Naive thymus-derived CD4-positive, alpha-beta T cell (primary cell): ENCODE measurements at regions not wholly inside any gene's neighbourhood (a gene's known extent, or its start where the extent isn't known, plus 50 kb on each side); places are given as distances from the start of the nearest gene placed in this dataset.
"Not testable (repeated sequence)": the region's sequence is repeated elsewhere in the genome, so short reads cannot be mapped to it uniquely, and the experiment has no call there.

ENCODE experiments used
- ATAC-seq: fragments of 150-1000 bp; cut with Tn5 transposase; 2 replicates; pipeline ENCODE4 v1.10.0; 2021; ENCODE audit warnings: mild to moderate bottlenecking, moderate library complexity
- CTCF ChIA-PET: fragments of 350-600 bp; sonication (Branson Sonifier 250); formaldehyde crosslinking; loops from one replicate; lab custom pipeline; 2021; ENCODE audit warnings: antibody characterized with exemption; lab: Charles Lee
- POLR2A ChIA-PET: fragments of 350-600 bp; sonication (Branson Sonifier 250); formaldehyde crosslinking; loops from one replicate; lab custom pipeline; 2021; ENCODE audit warnings: antibody characterized with exemption, inconsistent platforms; lab: Charles Lee
- DNase-seq, 9 donors: peaks; one replicate each; pipeline versions ENCODE4 v3.0.0 to v3.0.0-alpha.2; 2020 to 2022; ENCODE audit warnings: mixed read lengths in 1 of 9
- H3K27ac ChIP-seq: one replicate; pipeline ENCODE4 v1.7.0; 2013; ENCODE audit warnings: mild to moderate bottlenecking, low read depth, low read length, moderate library complexity
- H3K27me3 ChIP-seq, 2 donors: one replicate each; pipeline ENCODE4 v1.7.0; 2013; ENCODE audit warnings: low read length in 2 of 2, mild to moderate bottlenecking in 2 of 2, moderate library complexity in 2 of 2; ENCODE audit not compliant: control insufficient read depth in 2 of 2, insufficient read depth in 2 of 2
- H3K36me3 ChIP-seq, 3 experiments: 1 replicate in 2 of 3; 2 replicates in 1 of 3; pipeline ENCODE4 v1.7.0; 2013; ENCODE audit warnings: low read length in 3 of 3, mild to moderate bottlenecking in 3 of 3, moderate library complexity in 1 of 3; ENCODE audit not compliant: insufficient read depth in 3 of 3, control insufficient read depth in 2 of 3
- H3K4me1 ChIP-seq, 2 donors: one replicate each; pipeline ENCODE4 v1.7.0; 2013; ENCODE audit warnings: low read length in 2 of 2, mild to moderate bottlenecking in 2 of 2, moderate library complexity in 1 of 2; ENCODE audit not compliant: control insufficient read depth in 2 of 2, insufficient read depth in 2 of 2
- H3K4me3 ChIP-seq: 2 replicates; pipeline ENCODE4 v1.7.0; 2013; ENCODE audit warnings: mild to moderate bottlenecking, low read length
- H3K9me3 ChIP-seq, 3 experiments: 1 replicate in 2 of 3; 2 replicates in 1 of 3; pipeline ENCODE4 v1.7.0; 2013; ENCODE audit warnings: low read length in 3 of 3; ENCODE audit not compliant: control insufficient read depth in 2 of 3
- H3K27ac Mint-ChIP-seq, 9 donors: one replicate each; pipeline ENCODE4 v1.8.0; 2020 to 2022; ENCODE audit warnings: mixed read lengths in 9 of 9, mild to moderate bottlenecking in 8 of 9, moderate library complexity in 5 of 9, inconsistent platforms in 2 of 9
- H3K27me3 Mint-ChIP-seq, 5 donors: one replicate each; pipeline ENCODE4 v1.8.0; 2021 to 2022; ENCODE audit warnings: mixed read lengths in 5 of 5, mild to moderate bottlenecking in 1 of 5
- H3K36me3 Mint-ChIP-seq, 5 donors: one replicate each; pipeline ENCODE4 v1.8.0; 2020 to 2022; ENCODE audit warnings: mixed read lengths in 5 of 5, mild to moderate bottlenecking in 3 of 5, inconsistent platforms in 1 of 5
- H3K4me1 Mint-ChIP-seq, 7 donors: one replicate each; pipeline ENCODE4 v1.8.0; 2020 to 2022; ENCODE audit warnings: mixed read lengths in 7 of 7, mild to moderate bottlenecking in 3 of 7, inconsistent platforms in 1 of 7
- H3K4me3 Mint-ChIP-seq, 10 donors: one replicate each; pipeline ENCODE4 v1.8.0; 2020 to 2022; ENCODE audit warnings: mild to moderate bottlenecking in 10 of 10, mixed read lengths in 10 of 10, moderate library complexity in 6 of 10, inconsistent platforms in 2 of 10
- H3K9me3 Mint-ChIP-seq, 11 donors: one replicate each; pipeline ENCODE4 v1.8.0; 2020 to 2022; ENCODE audit warnings: mixed read lengths in 11 of 11, mild to moderate bottlenecking in 4 of 11, inconsistent platforms in 1 of 11, moderate library complexity in 1 of 11
- intact Hi-C, 2 donors: fragments of 100-400 bp; cut with micrococcal nuclease; formaldehyde crosslinking; loops; one replicate each; pipeline ENCODE4 v1.15.1; 2023

DNA sequence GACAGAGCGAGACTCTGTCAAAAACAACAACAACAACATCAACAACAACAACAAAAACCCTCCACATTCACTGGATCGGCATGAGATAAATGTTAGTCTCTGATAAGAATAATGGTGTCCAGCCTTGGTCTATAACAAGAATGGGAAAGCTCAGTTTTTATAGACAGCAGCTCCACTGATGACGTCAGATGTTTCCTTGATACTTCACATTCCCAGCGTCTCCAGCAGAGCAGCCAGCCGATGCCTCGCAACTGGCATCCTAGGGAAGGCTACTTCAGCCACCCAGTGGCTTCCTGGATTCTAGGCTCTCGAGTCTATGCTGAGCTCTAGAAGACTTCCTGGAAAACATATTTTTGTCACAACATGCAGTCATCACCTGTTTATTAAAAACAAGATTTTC lies 271.4 kb upstream of the SMIM21 start:
- DNase-seq = no peak
- Mint-ChIP-seq H3K27me3 (peaks cover 0 to 22% (median 5%) of the 10 kb centered on the region in 5 donors), H3K9me3 (peaks cover 0 to 4% (median 1%) of the 10 kb centered on the region in 11 donors), H3K36me3 (no peaks in the 10 kb centered on the region), H3K4me3 (no peak overlapping the region), H3K4me1 (no peaks in the 10 kb centered on the region), H3K27ac (no peak overlapping the region)
- Histone ChIP-seq H3K4me3 (no peak overlapping the region), H3K9me3 (no peaks in the 10 kb centered on the region), H3K36me3 (no peaks in the 10 kb centered on the region), H3K27ac (no peak overlapping the region), H3K27me3 (no peaks in the 10 kb centered on the region), H3K4me1 (no peaks in the 10 kb centered on the region)
- no peak for ATAC-seq
- ChIA-PET POLR2A (no interaction called here), CTCF (no interaction called here)
- intact Hi-C loops = no loop called here

GRCh38 chr18:75697493-75697892 lies 270.0 kb upstream of the SMIM21 start:
- Histone ChIP-seq H3K4me3 (no peak overlapping the region), H3K9me3 (no peaks in the 10 kb centered on the region), H3K4me1 (no peaks in the 10 kb centered on the region), H3K27me3 (no peaks in the 10 kb centered on the region), H3K36me3 (no peaks in the 10 kb centered on the region), H3K27ac (no peak overlapping the region)
- no peak overlapping the region for H3K27ac Mint-ChIP-seq
- peaks cover 0 to 11% (median 5%) of the 10 kb centered on the region in 5 donors for H3K27me3 Mint-ChIP-seq
- H3K4me1 Mint-ChIP-seq = no peaks in the 10 kb centered on the region
- ChIA-PET POLR2A (no interaction called here), CTCF (no interaction called here)
- H3K9me3 Mint-ChIP-seq = peaks cover 0 to 6% (median 1%) of the 10 kb centered on the region in 11 donors
- no peak overlapping the region for H3K4me3 Mint-ChIP-seq
- H3K36me3 Mint-ChIP-seq = no peaks in the 10 kb centered on the region
- intact Hi-C loops = no loop called here
- DNase-seq (no peak), ATAC-seq (no peak)

DNA sequence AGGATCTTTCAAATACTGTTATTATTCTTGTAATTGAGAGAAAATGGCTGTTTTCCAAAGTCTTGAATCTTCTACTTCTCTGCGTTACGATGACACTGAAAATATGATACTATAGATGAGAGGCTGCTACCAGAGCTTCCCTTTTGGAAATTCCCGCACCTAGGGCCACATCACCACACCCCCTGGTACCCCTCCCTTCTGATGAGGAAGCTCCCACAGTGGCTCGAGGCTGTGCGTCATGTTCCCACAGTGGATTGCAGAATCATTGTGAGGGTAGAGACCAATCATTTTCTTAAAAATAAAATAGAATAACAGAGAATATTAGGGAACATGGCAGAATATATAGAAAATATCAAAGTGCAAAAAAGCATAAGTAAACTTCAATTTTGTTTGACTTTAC lies 268.9 kb upstream of the SMIM21 start:
- H3K27ac Mint-ChIP-seq = no peak overlapping the region
- ChIA-PET CTCF (no interaction called here), POLR2A (no interaction called here)
- H3K27me3 ChIP-seq = no peaks in the 10 kb centered on the region
- no peak overlapping the region for H3K4me3 ChIP-seq
- no peaks in the 10 kb centered on the region for H3K9me3 ChIP-seq
- DNase-seq (no peak), ATAC-seq (no peak)
- no peaks in the 10 kb centered on the region for H3K36me3 ChIP-seq
- peaks cover 0 to 3% (median 0%) of the 10 kb centered on the region in 11 donors for H3K9me3 Mint-ChIP-seq
- H3K27ac ChIP-seq = no peak overlapping the region
- no peaks in the 10 kb centered on the region for H3K36me3 Mint-ChIP-seq
- H3K4me3 Mint-ChIP-seq = no peak overlapping the region
- H3K27me3 Mint-ChIP-seq = peaks cover 0 to 7% (median 5%) of the 10 kb centered on the region in 5 donors
- no peaks in the 10 kb centered on the region for H3K4me1 ChIP-seq
- no peaks in the 10 kb centered on the region for H3K4me1 Mint-ChIP-seq
- intact Hi-C loops = no loop called here

- Mint-ChIP-seq H3K36me3 (no peaks in the 10 kb centered on the region), H3K9me3 (peaks cover 0 to 3% (median 0%) of the 10 kb centered on the region in 11 donors), H3K4me3 (no peak overlapping the region), H3K4me1 (no peaks in the 10 kb centered on the region), H3K27ac (no peak overlapping the region), H3K27me3 (peaks cover 0 to 9% (median 6%) of the 10 kb centered on the region in 5 donors)
- intact Hi-C loops = no loop called here
- Histone ChIP-seq H3K4me1 (no peaks in the 10 kb centered on the region), H3K9me3 (no peaks in the 10 kb centered on the region), H3K4me3 (no peak overlapping the region), H3K27ac (no peak overlapping the region), H3K27me3 (no peaks in the 10 kb centered on the region), H3K36me3 (no peaks in the 10 kb centered on the region)
- CTCF ChIA-PET = no interaction called here
- ATAC-seq = no peak
- POLR2A ChIA-PET = no interaction called here
- no peak for DNase-seq
Observed at GRCh38 chr18:75694292-75694691, 266.8 kb upstream of the SMIM21 start.

GRCh38 chr18:75691483-75691882 lies 264.0 kb upstream of the SMIM21 start:
- H3K36me3 Mint-ChIP-seq = no peaks in the 10 kb centered on the region
- Histone ChIP-seq H3K4me3 (no peak overlapping the region), H3K9me3 (no peaks in the 10 kb centered on the region), H3K27me3 (no peaks in the 10 kb centered on the region), H3K36me3 (no peaks in the 10 kb centered on the region), H3K4me1 (no peaks in the 10 kb centered on the region), H3K27ac (no peak overlapping the region)
- H3K9me3 Mint-ChIP-seq = peaks cover 0 to 3% (median 0%) of the 10 kb centered on the region in 11 donors
- DNase-seq = no peak
- ChIA-PET POLR2A (no interaction called here), CTCF (no interaction called here)
- no peaks in the 10 kb centered on the region for H3K4me1 Mint-ChIP-seq
- intact Hi-C loops = no loop called here
- peaks cover 0 to 13% (median 8%) of the 10 kb centered on the region in 5 donors for H3K27me3 Mint-ChIP-seq
- no peak overlapping the region for H3K27ac Mint-ChIP-seq
- no peak for ATAC-seq
- no peak overlapping the region for H3K4me3 Mint-ChIP-seq

GRCh38 chr18:75690283-75690682 lies 262.8 kb upstream of the SMIM21 start:
- DNase-seq, H3K36me3 ChIP-seq, H3K4me1 Mint-ChIP-seq, H3K4me3 ChIP-seq, H3K4me1 ChIP-seq, H3K9me3 Mint-ChIP-seq, H3K9me3 ChIP-seq, CTCF ChIA-PET, intact Hi-C loops, H3K27ac ChIP-seq, H3K4me3 Mint-ChIP-seq, H3K27me3 ChIP-seq, H3K27ac Mint-ChIP-seq, POLR2A ChIA-PET, ATAC-seq, H3K36me3 Mint-ChIP-seq: not testable (repeated sequence)
- peaks cover 0 to 22% (median 16%) of the 10 kb centered on the region in 5 donors for H3K27me3 Mint-ChIP-seq

DNA sequence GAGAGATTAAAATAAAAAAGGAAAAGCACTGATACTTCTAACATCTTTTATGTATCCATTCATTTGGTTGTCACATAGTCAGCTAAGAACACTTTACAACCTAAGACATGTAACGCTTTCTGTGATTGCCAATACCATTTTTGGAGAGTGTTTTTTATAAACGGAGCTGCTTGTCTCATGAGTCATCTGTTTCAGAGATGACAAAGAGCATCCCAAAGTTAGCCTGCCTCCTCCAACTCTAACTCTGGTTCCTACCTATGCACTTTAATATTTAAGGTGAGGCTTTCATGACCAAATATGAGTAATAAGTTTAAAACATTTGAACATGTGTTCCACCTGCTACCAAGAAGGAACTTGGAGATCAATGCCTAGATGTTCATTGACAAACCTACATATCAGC lies 260.1 kb upstream of the SMIM21 start:
- no peak overlapping the region for H3K4me3 Mint-ChIP-seq
- H3K9me3 Mint-ChIP-seq = no peaks in the 10 kb centered on the region
- ATAC-seq (no peak), DNase-seq (no peak)
- CTCF ChIA-PET = no interaction called here
- Histone ChIP-seq H3K27ac (no peak overlapping the region), H3K36me3 (no peaks in the 10 kb centered on the region), H3K9me3 (no peaks in the 10 kb centered on the region), H3K4me1 (no peaks in the 10 kb centered on the region), H3K27me3 (no peaks in the 10 kb centered on the region), H3K4me3 (no peak overlapping the region)
- POLR2A ChIA-PET = no interaction called here
- intact Hi-C loops = no loop called here
- no peaks in the 10 kb centered on the region for H3K36me3 Mint-ChIP-seq
- H3K27me3 Mint-ChIP-seq = peaks cover 0 to 22% (median 17%) of the 10 kb centered on the region in 5 donors
- H3K27ac Mint-ChIP-seq = no peak overlapping the region
- H3K4me1 Mint-ChIP-seq = no peaks in the 10 kb centered on the region
